ENCODE measurements at regions not wholly inside any gene's neighbourhood (a gene's known extent, or its start where the extent isn't known, plus 50 kb on each side); places are given as distances from the start of the nearest gene placed in this dataset.
A peak's percentile ranks its signal among the peaks of the same experiment; 100 is the strongest.

DNA sequence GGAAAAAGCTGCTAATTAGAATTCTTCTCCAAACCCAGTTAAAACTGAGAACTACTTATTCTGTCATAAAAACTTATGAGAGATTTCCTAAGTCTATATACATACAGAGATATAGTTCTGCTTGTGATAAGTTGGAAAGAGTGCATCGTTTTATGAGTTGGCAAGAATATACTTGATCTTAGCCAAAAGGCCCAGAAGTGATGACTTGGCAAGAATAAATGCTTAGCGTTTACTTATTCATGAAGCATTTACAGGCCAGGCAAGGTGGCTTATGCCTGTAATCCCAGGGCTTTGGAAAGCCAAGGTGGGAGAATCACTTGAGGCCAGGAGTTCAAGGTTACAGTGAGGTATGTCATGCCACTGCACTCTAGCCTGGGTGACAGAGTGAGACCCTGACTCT lies 81.7 kb downstream of the CYB561 start:
- TF ChIP-seq, protein P1, sequence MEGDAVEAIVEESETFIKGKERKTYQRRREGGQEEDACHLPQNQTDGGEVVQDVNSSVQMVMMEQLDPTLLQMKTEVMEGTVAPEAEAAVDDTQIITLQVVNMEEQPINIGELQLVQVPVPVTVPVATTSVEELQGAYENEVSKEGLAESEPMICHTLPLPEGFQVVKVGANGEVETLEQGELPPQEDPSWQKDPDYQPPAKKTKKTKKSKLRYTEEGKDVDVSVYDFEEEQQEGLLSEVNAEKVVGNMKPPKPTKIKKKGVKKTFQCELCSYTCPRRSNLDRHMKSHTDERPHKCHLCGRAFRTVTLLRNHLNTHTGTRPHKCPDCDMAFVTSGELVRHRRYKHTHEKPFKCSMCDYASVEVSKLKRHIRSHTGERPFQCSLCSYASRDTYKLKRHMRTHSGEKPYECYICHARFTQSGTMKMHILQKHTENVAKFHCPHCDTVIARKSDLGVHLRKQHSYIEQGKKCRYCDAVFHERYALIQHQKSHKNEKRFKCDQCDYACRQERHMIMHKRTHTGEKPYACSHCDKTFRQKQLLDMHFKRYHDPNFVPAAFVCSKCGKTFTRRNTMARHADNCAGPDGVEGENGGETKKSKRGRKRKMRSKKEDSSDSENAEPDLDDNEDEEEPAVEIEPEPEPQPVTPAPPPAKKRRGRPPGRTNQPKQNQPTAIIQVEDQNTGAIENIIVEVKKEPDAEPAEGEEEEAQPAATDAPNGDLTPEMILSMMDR (IDR thresholded peaks at IDR 0.05), result no peak
- TF ChIP-seq POLR2A (IDR thresholded peaks at IDR 0.05) (no peak), POLR2AphosphoS5 (IDR thresholded peaks at IDR 0.05) (peak in 2 of 4 donors; percentile 19 to 27), EP300 (IDR thresholded peaks at IDR 0.05) (no peak)
